ENCODE measurements at regions not wholly inside any gene's neighbourhood (a gene's known extent, or its start where the extent isn't known, plus 50 kb on each side); places are given as distances from the start of the nearest gene placed in this dataset.
"Not testable (repeated sequence)": the region's sequence is repeated elsewhere in the genome, so short reads cannot be mapped to it uniquely, and the experiment has no call there.

DNA sequence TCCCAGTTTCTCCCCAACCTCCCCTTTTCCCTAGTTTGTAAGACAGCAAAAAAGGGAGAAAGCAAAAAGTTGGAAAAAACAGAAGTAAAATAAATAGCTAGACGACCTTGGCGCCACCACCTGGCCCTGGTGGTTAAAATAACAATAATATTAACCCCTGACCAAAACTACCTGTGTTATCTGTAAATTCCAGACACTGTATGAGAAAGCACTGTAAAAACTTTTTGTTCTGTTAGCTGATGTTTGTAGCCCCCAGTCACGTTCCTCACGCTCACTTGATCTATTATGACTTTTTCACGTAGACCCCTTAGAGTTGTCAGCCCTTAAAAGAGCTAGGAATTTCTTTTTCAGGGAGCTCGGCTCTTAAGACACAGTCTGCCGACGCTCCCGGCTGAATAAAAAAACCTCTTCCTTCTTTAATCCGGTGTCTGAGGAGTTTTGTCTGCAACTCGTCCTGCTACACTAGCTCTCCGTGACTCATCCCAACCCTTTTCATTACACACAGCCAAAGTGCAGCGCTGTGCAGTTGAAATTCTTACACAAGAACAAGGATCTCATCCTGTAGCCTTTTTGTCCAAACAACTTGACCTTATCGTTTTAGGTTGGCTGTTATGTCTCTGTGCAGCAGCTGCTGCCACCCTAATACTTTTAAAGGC lies 83.9 kb upstream of the DEFB108B start:
- H3K9me3 ChIP-seq; H3K27me3 ChIP-seq; H3K36me3 ChIP-seq; H3K4me3 ChIP-seq (replicated peaks in 1 of 3); intact Hi-C loops (cut with DNase I): not testable (repeated sequence)
- Histone ChIP-seq H3K27ac (peak overlapping the region; percentile 74 to 79 (median 78)), H3K4me1 (peaks cover 9 to 20% of the 10 kb centered on the region in 2 donors)
- TF ChIP-seq, protein P1, sequence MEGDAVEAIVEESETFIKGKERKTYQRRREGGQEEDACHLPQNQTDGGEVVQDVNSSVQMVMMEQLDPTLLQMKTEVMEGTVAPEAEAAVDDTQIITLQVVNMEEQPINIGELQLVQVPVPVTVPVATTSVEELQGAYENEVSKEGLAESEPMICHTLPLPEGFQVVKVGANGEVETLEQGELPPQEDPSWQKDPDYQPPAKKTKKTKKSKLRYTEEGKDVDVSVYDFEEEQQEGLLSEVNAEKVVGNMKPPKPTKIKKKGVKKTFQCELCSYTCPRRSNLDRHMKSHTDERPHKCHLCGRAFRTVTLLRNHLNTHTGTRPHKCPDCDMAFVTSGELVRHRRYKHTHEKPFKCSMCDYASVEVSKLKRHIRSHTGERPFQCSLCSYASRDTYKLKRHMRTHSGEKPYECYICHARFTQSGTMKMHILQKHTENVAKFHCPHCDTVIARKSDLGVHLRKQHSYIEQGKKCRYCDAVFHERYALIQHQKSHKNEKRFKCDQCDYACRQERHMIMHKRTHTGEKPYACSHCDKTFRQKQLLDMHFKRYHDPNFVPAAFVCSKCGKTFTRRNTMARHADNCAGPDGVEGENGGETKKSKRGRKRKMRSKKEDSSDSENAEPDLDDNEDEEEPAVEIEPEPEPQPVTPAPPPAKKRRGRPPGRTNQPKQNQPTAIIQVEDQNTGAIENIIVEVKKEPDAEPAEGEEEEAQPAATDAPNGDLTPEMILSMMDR (IDR thresholded peaks at IDR 0.05), result peak in 1 of 6 experiments; percentile 4
- TF ChIP-seq POLR2A (IDR thresholded peaks at IDR 0.05), result peak in 1 of 2 donors; percentile 28
- DNase-seq, result peak; percentile 60 to 63
- 14 to 19% methylated on average over 14 of the region's 14 CpGs for WGBS, 2 donors

DNA sequence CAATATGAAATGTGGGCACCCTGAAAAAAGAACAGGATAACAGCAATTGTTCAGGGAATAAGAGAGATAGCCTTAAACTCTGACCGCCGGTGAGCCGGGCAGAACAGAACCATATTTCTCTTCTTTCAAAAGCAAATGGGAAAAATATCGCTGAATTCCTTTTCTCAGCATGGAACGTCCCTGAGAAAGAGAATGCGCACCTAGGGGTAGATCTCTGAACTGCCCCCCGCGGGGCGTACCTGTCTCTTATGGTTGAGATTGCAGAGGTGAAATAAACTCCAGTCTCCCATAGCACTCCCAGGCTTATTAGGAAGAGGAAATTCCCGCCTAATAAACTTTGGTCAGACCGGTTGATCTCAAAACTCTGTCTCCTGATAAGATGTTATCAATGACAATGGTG lies 82.1 kb upstream of the DEFB108B start:
- H3K27me3 ChIP-seq; H3K27ac ChIP-seq; H3K36me3 ChIP-seq; H3K9me3 ChIP-seq; H3K4me3 ChIP-seq (replicated peaks in 1 of 3); DNase-seq; intact Hi-C loops (cut with DNase I); H3K4me1 ChIP-seq: not testable (repeated sequence)
- WGBS, 2 donors, result 74 to 79% methylated on average over 11 of the region's 11 CpGs

DNA sequence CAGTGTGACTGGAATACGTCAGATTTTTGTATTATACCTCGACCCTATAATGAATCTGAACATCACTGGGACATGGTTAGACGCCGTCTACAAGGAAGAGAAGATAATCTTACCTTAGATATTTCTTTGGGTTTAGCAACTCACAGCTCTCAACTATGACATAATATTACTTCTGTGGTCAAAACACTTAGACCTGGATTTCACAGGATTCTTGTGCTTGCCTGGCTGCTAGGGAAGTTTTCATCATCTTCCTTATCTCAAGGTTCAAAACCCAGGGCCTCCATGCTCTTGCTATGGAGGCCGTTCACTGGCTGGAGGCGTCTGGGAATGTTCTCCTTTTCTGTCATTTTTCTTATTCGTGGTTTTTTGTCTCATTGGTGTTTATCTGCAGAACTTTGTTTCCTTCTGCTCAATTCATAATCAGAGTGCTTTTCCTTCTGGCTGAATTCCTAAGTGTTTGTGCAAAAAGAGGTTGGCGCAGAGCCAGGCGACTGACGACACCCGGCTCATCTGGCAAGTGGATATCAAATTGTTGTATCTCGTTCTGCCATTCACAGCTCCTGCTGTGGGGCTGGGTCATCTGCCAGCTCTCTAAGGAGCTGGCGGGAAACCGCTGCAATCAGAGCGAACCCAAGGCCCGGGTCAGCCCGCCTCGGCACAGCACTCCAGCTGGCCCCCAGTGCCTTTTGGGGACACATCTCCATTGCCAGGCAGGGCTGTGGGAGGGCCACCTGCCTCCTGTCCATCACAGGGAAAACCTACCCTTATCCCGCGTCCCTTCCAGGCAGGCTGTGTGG lies 68.1 kb upstream of the DEFB108B start:
- DNase-seq, result peak; percentile 51 to 62
- intact Hi-C loops (cut with DNase I); H3K9me3 ChIP-seq; H3K27me3 ChIP-seq; H3K36me3 ChIP-seq; H3K4me3 ChIP-seq (replicated peaks in 1 of 3): not testable (repeated sequence)
- 39 to 50% methylated on average over 13 to 20 of the region's 20 CpGs for WGBS, 2 donors
- H3K4me1 ChIP-seq, result peaks cover 5 to 24% of the 10 kb centered on the region in 2 donors
- peak overlapping the region in 2 of 3 donors; percentile 17 to 68 for H3K27ac ChIP-seq

DNA sequence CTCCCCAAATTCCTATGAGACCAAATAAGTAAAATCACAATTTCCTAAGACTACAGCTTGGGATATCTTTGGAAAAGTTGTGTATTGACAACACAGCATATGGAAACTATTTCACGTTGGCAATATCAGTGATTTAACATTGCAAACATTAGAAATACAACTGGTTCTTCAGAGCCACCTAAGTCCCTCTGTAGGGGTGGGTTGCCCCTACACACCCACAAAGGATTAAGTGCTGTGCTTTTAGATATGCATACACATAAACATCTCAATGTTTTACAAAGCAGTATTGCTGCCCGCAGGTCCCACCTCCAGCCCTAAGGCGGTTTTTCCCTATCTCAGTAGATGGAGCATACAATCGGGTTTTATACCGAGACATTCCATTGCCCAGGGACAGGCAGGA lies 66.0 kb upstream of the DEFB108B start:
- H3K27me3 ChIP-seq; H3K4me3 ChIP-seq (replicated peaks in 1 of 3); intact Hi-C loops (cut with DNase I); H3K27ac ChIP-seq; H3K9me3 ChIP-seq; H3K36me3 ChIP-seq; DNase-seq: not testable (repeated sequence)
- H3K4me1 ChIP-seq, result peaks cover 5 to 24% of the 10 kb centered on the region in 2 donors
- 74 to 86% methylated on average over 2 to 3 of the region's 5 CpGs for WGBS, 2 donors

DNA sequence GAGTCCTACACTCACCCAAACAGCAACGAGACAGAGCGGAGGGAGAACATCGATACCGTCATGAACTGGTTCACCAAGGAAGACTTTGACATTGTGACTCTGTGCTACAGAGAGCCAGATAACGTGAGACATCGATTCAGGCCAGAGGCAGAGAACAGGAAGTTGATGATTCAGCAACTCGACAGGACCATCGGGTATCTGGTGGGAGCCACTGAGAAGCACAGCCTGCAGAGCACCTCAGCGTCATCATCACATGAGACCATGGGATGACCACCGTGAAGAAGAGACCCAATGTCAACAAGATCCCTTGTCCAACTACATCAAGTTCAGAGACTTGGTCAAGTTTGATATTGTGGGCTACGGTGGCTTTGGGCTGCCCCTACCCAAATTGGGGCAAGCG lies 60.8 kb upstream of the DEFB108B start:
- H3K9me3 ChIP-seq; H3K4me1 ChIP-seq; H3K4me3 ChIP-seq (replicated peaks in 1 of 3); H3K27ac ChIP-seq; DNase-seq; intact Hi-C loops (cut with DNase I); H3K36me3 ChIP-seq; H3K27me3 ChIP-seq: not testable (repeated sequence)
- WGBS, 2 donors, result 90% methylated on average over 12 of the region's 12 CpGs

DNA sequence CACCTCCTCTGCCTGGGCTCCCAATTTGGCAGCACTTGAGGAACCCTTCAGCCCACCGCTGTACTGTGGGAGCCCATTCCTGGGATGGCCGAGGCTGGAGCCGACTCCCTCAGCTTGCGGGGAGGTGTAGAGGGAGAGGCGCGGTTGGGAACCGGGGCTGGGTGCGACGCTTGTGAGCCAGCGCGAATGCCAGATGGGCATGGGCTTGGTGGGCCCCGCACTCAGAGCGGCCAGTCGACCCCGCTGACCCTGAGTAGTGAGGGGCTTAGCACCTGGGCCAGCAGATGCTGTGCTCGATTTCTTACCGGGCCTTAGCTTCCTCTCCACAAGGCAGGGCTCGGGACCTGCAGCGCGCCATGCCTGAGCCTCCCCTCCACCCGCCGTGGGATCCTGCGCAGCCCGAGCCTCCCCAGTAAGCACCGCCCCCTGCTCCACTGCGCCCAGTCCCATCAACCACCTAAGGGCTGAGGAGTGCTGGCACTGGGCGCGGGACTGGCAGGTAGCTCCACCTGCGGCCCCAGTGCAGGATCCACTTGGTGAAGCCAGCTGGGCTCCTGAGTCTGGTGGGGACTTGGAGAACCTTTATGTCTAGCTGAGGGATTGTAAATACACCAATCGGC lies 58.3 kb upstream of the DEFB108B start:
- H3K36me3 ChIP-seq, result no peaks in the 10 kb centered on the region
- intact Hi-C loops (cut with DNase I), result no loop called here
- WGBS, 2 donors, result 94 to 96% methylated on average over 19 to 30 of the region's 30 CpGs
- no peak for DNase-seq
- H3K9me3 ChIP-seq, result no peaks in the 10 kb centered on the region
- no peak overlapping the region for H3K27ac ChIP-seq
- no peaks in the 10 kb centered on the region for H3K27me3 ChIP-seq
- peaks cover 4 to 7% of the 10 kb centered on the region in 2 donors for H3K4me1 ChIP-seq
- TF ChIP-seq, protein P1 (IDR thresholded peaks at IDR 0.05), result no peak
- TF ChIP-seq POLR2A (IDR thresholded peaks at IDR 0.05), result no peak
- H3K4me3 ChIP-seq (replicated peaks in 1 of 3), result no peak overlapping the region

DNA sequence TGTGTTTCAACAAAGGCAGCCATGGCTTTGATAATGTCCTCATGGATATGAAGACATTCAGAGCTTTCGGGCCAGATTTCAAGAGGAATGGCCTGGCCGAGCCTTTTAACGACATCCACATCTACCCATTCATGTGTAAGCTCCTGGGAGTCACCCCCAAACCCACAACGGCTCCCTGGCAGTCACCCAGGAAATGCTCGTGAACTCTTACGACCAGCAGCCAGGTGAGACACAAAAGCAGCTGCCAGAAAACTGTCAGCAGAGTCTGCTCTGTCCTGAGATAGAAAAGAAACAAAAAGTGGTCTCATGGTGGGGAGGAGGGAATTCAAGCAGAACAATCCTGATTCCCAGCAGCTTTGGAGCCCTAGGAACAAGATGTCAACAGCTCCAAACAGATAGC lies 52.9 kb upstream of the DEFB108B start:
- 16 to 22% methylated on average over 6 of the region's 6 CpGs for WGBS, 2 donors

DNA sequence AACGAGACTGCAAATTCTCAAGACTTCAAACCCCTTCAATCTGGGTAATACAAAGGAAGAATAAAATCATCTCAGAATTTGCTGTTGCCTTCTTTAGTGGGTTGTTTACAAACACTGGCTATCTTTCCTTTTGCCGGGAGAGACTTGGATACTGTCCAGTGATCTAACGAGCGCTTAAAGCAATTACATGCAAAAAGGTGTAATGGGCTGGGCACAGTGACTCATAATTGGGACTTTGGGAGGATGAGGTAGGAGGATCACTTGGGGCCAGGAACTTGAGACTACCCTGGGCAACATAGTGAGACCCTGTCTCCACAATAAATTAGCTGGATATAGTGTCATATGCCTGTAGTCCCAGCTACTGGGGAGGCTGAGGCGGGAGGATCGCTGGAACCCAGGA lies 52.2 kb upstream of the DEFB108B start:
- H3K9me3 ChIP-seq; H3K27me3 ChIP-seq; intact Hi-C loops (cut with DNase I); H3K36me3 ChIP-seq; DNase-seq; H3K4me3 ChIP-seq (replicated peaks in 1 of 3): not testable (repeated sequence)
- H3K4me1 ChIP-seq, result peaks cover 7 to 15% of the 10 kb centered on the region in 2 donors
- WGBS, 2 donors, result 44 to 55% methylated on average over 6 of the region's 6 CpGs
- peak overlapping the region in 2 of 3 donors; percentile 45 to 58 for H3K27ac ChIP-seq

More for the DNA sequence above, 52.9 kb upstream of the DEFB108B start:
- H3K9me3 ChIP-seq; intact Hi-C loops (cut with DNase I); H3K4me3 ChIP-seq (replicated peaks in 1 of 3); H3K36me3 ChIP-seq; H3K27me3 ChIP-seq: not testable (repeated sequence)
- Histone ChIP-seq H3K27ac (peak overlapping the region in 2 of 3 donors; percentile 45 to 58), H3K4me1 (peaks cover 7 to 15% of the 10 kb centered on the region in 2 donors)
- peak; percentile 67 for DNase-seq

DNA sequence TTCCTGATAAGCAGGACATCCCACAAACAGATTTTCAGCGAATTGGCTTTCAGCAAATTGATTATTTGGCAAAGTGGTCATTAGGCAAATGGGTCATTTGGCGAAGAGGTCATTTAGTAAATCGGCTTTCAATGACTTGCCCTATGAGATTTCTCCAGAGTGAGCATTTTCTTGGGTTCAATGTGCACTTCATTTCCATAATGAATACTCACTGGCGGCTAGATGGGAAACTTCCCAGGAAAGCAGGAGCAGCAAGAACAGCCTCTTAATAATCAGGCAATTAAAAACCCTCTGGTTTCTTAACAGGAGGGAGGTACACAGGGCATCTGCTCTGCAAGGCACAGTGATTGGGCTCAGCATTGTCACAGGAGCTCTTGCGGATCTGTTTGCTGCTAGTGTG lies 51.5 kb upstream of the DEFB108B start:
- H3K4me3 ChIP-seq (replicated peaks in 1 of 3), result not testable (repeated sequence)
- WGBS, 2 donors, result 75 to 80% methylated on average over 5 of the region's 5 CpGs

DNA sequence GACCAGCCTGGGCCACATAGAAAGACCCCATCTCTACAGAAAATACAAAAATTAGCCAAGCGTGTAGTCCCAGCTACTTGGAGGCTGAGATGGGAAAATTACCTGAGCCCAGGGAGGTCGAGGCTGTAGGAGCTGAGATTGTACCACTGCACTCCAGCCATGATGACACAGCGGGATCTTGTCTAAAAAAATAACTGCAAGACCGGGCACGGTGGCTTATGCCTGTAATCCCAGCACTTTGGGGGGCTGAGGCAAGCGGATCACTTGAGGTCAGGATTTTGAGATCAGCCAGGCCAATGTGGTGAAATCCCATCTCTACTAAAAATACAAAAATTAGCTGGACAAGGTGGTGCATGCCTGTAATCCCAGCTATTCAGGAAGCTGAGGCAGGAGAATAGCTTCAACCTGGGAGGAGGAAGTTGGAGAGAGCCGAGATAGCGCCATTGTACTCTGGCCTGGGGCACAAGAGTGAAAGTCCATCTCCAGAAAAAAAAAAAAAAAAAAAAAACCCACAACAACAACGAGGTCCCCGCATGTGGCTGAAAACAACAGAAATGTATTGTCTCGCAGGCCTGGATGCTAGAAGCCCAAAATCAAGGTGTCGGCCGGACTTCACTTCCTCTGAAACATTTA lies 50.7 kb upstream of the DEFB108B start:
- H3K4me3 ChIP-seq (replicated peaks in 1 of 3); DNase-seq; H3K27ac ChIP-seq; H3K9me3 ChIP-seq; H3K36me3 ChIP-seq; intact Hi-C loops (cut with DNase I); H3K27me3 ChIP-seq: not testable (repeated sequence)
- peaks cover 7 to 20% of the 10 kb centered on the region in 2 donors for H3K4me1 ChIP-seq
- WGBS, 2 donors, result 85 to 89% methylated on average over 13 of the region's 13 CpGs

More for the DNA sequence above, 51.5 kb upstream of the DEFB108B start:
- H3K27ac ChIP-seq; H3K36me3 ChIP-seq; intact Hi-C loops (cut with DNase I); H3K27me3 ChIP-seq; H3K9me3 ChIP-seq; DNase-seq: not testable (repeated sequence)
- H3K4me1 ChIP-seq, result peaks cover 7 to 20% of the 10 kb centered on the region in 2 donors
